H1 (cell line): ENCODE measurements at regions not wholly inside any gene's neighbourhood (a gene's known extent, or its start where the extent isn't known, plus 50 kb on each side); places are given as distances from the start of the nearest gene placed in this dataset.

Experiments
- CHD7 ChIP-seq: fragments of 300-600 bp; sonication (generic); IDR thresholded peaks from 2 replicates; pipeline ENCODE4 v1.7.1; 2012; ENCODE audit warnings: low read length, moderate library complexity, mild to moderate bottlenecking, inconsistent platforms; ENCODE audit not compliant: insufficient replicate concordance
- GTF2F1 ChIP-seq: IDR thresholded peaks from 2 replicates; pipeline ENCODE4 v1.6.1; 2012; ENCODE audit warnings: low read depth, low read length, improper control_type of control experiment, borderline replicate concordance
- RAD21 ChIP-seq, 2 experiments: IDR thresholded peaks in 1 of 2; conservative IDR thresholded peaks in 1 of 2; 2 replicates each; pipeline ENCODE4 v1.6.1; 2011; ENCODE audit warnings: low read depth in 2 of 2, low read length in 2 of 2, improper control_type of control experiment in 1 of 2, inconsistent platforms in 1 of 2, mild to moderate bottlenecking in 1 of 2, moderate library complexity in 1 of 2
- RBBP5 ChIP-seq: IDR thresholded peaks from 2 replicates; pipeline ENCODE4 v1.7.1; 2012; ENCODE audit warnings: low read depth, mild to moderate bottlenecking, inconsistent platforms, low read length, moderate library complexity, borderline replicate concordance
- SP2 ChIP-seq: IDR thresholded peaks from 2 replicates; pipeline ENCODE4 v1.6.1; 2012; ENCODE audit warnings: mild to moderate bottlenecking, low read length, inconsistent platforms

- no peak for TF ChIP-seq RAD21 (IDR thresholded peaks at IDR 0.05 in 1 of 2, conservative IDR thresholded peaks at IDR 0.05 in 1 of 2; ENCODE audit: low read depth in 2 of 2, low read length in 2 of 2)
- TF ChIP-seq RBBP5: no peak
- TF ChIP-seq SP2: no peak
- no peak for TF ChIP-seq GTF2F1
- TF ChIP-seq CHD7: no peak
Observed at GRCh38 chr14:98230411-98230810, 1041.6 kb downstream of the BCL11B start (continued).
